HL-60 (cell line): ENCODE measurements at regions not wholly inside any gene's neighbourhood (a gene's known extent, or its start where the extent isn't known, plus 50 kb on each side); places are given as distances from the start of the nearest gene placed in this dataset.
"Not testable (repeated sequence)": the region's sequence is repeated elsewhere in the genome, so short reads cannot be mapped to it uniquely, and the experiment has no call there.

Source experiments
- GABPA ChIP-seq: IDR thresholded peaks from 2 replicates; pipeline ENCODE4 v1.6.1; 2012; ENCODE audit warnings: low read depth
- POLR2AphosphoS5 ChIP-seq: IDR thresholded peaks from 2 replicates; pipeline ENCODE4 v1.6.1; 2012; ENCODE audit warnings: low read depth
- SPI1 ChIP-seq: IDR thresholded peaks from 2 replicates; pipeline ENCODE4 v1.6.1; 2012; ENCODE audit warnings: low read depth, mild to moderate bottlenecking, borderline replicate concordance
- TF ChIP-seq, protein P1 (sequence below): IDR thresholded peaks from one replicate; pipeline ENCODE4 v1.5.1; 2011; ENCODE audit warnings: low read length, control low read depth, inconsistent platforms; ENCODE audit not compliant: insufficient read depth

DNA sequence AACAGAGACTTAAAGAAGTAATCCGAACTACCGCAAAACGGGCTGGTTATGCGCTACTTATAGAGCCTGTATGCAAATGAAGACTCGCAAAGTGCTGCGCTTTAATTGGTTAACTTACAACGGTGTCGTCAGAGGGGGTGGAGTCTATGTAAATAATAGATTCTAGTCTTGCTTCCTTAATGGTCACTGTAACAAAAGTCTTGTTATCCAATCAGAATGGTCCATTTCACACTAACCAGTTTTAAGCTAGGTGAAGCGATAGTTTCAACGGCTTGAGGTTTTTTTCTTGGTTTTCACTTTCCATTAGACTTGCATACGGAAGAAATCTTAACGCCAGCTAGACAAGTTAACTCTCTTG is 67.2 kb downstream of the FAM72C start:
- TF ChIP-seq, protein P1, sequence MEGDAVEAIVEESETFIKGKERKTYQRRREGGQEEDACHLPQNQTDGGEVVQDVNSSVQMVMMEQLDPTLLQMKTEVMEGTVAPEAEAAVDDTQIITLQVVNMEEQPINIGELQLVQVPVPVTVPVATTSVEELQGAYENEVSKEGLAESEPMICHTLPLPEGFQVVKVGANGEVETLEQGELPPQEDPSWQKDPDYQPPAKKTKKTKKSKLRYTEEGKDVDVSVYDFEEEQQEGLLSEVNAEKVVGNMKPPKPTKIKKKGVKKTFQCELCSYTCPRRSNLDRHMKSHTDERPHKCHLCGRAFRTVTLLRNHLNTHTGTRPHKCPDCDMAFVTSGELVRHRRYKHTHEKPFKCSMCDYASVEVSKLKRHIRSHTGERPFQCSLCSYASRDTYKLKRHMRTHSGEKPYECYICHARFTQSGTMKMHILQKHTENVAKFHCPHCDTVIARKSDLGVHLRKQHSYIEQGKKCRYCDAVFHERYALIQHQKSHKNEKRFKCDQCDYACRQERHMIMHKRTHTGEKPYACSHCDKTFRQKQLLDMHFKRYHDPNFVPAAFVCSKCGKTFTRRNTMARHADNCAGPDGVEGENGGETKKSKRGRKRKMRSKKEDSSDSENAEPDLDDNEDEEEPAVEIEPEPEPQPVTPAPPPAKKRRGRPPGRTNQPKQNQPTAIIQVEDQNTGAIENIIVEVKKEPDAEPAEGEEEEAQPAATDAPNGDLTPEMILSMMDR, result not testable (repeated sequence)
- TF ChIP-seq GABPA, POLR2AphosphoS5, SPI1: not testable (repeated sequence)
